ENCODE measurements at regions not wholly inside any gene's neighbourhood (a gene's known extent, or its start where the extent isn't known, plus 50 kb on each side); places are given as distances from the start of the nearest gene placed in this dataset.

DNA sequence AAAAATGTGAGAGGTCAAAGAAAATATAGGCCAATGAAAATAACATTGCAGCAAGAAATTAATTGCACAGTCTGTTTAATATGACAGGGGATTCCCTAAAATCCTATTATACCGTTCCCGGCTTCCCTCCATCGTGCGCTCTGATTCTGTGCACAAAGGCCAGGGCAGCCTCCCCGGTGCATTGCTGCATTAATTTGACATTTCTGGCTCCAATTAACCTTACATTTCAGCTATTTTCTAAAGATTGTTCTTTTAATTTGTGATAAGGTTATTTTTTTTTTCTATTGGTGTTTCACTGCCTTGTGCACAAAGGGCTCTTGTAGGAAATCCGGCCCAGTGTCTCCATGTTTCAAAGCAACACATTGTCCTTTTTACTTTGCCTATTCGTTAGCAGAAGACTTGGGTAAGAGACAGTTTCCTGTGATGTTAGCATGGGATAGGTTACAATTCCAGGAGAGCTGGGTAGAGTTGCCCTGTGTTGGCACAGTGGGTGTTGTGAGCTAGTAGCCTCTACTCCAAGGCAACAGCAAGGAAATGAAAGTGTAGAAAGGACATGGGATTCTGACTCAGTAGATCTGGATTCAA, 257.3 kb upstream of the IGF1R start:
- no peak for DNase-seq (ENCODE audit: low read depth)
- TF ChIP-seq, protein P1, sequence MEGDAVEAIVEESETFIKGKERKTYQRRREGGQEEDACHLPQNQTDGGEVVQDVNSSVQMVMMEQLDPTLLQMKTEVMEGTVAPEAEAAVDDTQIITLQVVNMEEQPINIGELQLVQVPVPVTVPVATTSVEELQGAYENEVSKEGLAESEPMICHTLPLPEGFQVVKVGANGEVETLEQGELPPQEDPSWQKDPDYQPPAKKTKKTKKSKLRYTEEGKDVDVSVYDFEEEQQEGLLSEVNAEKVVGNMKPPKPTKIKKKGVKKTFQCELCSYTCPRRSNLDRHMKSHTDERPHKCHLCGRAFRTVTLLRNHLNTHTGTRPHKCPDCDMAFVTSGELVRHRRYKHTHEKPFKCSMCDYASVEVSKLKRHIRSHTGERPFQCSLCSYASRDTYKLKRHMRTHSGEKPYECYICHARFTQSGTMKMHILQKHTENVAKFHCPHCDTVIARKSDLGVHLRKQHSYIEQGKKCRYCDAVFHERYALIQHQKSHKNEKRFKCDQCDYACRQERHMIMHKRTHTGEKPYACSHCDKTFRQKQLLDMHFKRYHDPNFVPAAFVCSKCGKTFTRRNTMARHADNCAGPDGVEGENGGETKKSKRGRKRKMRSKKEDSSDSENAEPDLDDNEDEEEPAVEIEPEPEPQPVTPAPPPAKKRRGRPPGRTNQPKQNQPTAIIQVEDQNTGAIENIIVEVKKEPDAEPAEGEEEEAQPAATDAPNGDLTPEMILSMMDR (IDR thresholded peaks at IDR 0.05; ENCODE audit: insufficient read depth, low read length) = no peak
- no peak overlapping the region for H3K4me3 ChIP-seq (ENCODE audit: low read depth, low read length)

DNA sequence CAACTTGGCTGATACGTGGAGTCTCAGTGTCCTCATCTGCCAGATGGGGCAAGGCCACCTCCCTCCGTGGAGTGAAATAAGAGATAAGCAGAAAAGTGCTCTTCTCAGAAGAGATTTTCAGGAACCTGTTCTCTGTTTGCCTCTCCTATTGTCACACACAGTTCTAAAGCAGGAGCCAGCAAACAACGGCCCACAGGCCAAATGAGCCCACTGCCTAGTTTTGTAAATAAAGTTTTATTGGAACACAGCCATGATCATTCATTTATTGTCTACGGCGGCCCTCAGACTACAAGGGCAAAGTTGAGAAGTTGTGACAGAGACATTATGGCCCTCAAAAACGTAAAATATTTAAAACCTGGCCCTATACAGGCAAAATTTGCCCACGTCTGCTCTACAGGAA, 256.8 kb upstream of the IGF1R start:
- no peak overlapping the region for H3K4me3 ChIP-seq (ENCODE audit: low read depth, low read length)
- TF ChIP-seq, protein P1 (IDR thresholded peaks at IDR 0.05; ENCODE audit: insufficient read depth, low read length) = no peak
- no peak for DNase-seq (ENCODE audit: low read depth)

DNA sequence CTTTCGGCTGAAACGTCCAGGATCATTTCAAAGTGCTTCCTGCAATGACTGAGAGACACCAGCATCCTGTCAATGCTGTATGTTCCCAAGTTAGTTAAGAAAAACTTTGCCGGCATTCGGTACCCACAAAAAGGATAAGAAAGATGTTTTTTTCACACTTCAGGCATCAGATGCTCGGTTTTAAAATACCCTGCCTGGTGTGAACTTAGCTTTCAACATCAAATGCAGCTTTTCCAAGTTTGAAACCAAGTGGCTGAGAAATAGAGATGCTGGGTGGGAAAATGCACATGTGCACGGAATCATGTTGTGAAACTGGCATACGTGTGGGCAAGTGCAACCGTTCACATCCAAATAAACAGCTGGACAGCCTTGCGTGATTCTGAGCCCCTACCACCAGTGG, 254.9 kb upstream of the IGF1R start:
- no peak overlapping the region for H3K4me3 ChIP-seq (ENCODE audit: low read depth, low read length)
- no peak for DNase-seq (ENCODE audit: low read depth)
- TF ChIP-seq, protein P1 (IDR thresholded peaks at IDR 0.05; ENCODE audit: insufficient read depth, low read length) = no peak

DNA sequence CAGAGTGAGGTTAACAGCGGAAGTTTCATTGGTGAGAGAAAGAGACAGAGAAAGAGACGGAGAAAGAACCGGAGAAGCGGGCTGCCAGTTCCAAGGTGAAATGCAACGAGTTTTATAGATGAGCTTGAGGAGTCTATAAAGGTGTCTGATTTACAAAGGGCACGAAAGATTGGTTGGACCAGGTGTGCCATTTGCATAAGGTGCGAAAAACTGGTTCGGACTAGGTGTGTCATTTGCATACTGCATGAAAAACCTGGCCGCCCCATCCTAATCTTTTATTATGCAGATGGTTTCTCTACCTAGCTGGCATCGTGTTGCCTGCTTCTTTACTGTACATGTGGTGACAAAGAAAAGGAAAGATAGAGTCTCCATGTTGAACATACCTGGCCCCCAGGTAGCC, 253.8 kb upstream of the IGF1R start:
- TF ChIP-seq, protein P1 (IDR thresholded peaks at IDR 0.05; ENCODE audit: insufficient read depth, low read length) = no peak
- no peak overlapping the region for H3K4me3 ChIP-seq (ENCODE audit: low read depth, low read length)
- no peak for DNase-seq (ENCODE audit: low read depth)

DNA sequence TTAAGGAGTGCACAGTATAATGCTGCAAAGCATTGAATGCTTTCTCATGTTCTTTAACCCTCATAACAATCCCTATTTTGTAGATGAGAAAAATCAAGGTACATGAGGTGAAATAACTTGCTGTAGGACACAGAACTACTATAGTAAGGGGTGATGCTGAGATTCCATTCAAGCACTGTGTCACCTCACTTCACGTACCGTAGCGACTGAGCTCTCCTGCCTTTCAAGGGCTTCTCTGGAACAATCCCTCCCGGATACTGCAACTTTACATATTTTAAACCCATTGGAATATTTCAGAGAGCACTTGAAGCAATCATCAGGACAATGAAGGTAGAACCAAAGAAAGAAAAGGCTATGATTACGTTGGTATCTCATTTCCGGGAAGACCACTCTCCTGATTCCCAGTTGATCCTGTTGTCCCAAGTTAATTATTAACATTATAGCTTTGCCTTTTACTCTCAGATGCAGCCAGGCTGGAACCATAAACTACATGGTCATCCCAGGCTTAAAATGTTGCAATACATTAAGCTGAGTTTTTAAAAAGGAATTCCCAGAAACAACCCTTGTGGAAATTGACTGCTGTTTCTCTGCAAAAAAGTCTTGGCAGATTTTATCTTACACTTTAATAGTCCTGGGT, 252.2 kb upstream of the IGF1R start:
- TF ChIP-seq, protein P1 (IDR thresholded peaks at IDR 0.05; ENCODE audit: insufficient read depth, low read length) = no peak
- no peak overlapping the region for H3K4me3 ChIP-seq (ENCODE audit: low read depth, low read length)
- DNase-seq (ENCODE audit: low read depth) = no peak

DNA sequence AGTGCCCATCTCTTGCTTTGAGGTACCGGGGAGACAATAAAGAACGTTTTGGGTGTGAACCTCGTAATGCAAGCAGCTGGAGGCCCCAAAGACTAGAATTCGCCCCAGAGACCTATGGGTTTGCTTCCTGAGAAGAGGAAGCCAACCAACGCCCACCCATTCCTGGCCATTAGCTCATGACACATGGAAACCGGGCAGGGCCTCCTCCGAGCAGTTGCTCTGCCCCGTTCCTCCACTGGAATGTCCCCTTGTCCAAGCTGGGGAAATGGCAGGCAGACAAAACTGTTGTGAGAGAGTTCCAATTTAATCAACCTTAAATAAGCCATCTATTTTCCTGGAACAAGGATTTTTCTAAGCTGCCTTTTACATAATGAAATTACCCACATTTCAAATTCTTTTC, 250.9 kb upstream of the IGF1R start:
- no peak overlapping the region for H3K4me3 ChIP-seq (ENCODE audit: low read depth, low read length)
- no peak for DNase-seq (ENCODE audit: low read depth)
- TF ChIP-seq, protein P1 (IDR thresholded peaks at IDR 0.05; ENCODE audit: insufficient read depth, low read length) = no peak

DNA sequence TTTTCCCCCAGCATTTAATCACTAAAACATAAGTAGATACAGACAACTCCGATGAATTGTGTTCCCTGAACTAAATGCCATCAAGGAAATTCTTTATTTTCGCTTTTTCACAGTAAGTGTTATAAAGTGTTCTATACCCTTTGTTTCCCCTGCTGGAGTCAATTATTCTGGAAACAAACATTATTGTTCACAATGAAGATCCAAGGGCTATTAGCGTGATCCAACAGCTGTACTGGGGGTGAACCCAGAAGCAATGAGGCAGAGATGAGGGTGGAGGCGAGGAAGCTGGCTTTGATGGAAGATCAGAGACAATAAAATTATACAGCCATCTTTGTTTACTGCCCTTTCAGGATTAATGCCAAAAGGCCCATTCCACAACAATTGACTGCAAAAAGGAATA, 250.3 kb upstream of the IGF1R start:
- no peak overlapping the region for H3K4me3 ChIP-seq (ENCODE audit: low read depth, low read length)
- TF ChIP-seq, protein P1 (IDR thresholded peaks at IDR 0.05; ENCODE audit: insufficient read depth, low read length) = no peak

More for the DNA sequence above, 250.3 kb upstream of the IGF1R start:
- DNase-seq (ENCODE audit: low read depth) = no peak
